Adipocyte (in vitro differentiated cells): ENCODE measurements at regions not wholly inside any gene's neighbourhood (a gene's known extent, or its start where the extent isn't known, plus 50 kb on each side); places are given as distances from the start of the nearest gene placed in this dataset.

ENCODE experiments used
- DNase-seq: peaks from one replicate; pipeline ENCODE4 v3.0.0-alpha.2; 2015; ENCODE audit warnings: low read depth
- H3K27me3 ChIP-seq: replicated peaks from 2 replicates; pipeline ENCODE4 v1.7.0; 2013; ENCODE audit warnings: mild to moderate bottlenecking, low read length, moderate library complexity; ENCODE audit not compliant: control insufficient read depth, insufficient read depth
- H3K36me3 ChIP-seq: 2 replicates; pipeline ENCODE4 v1.7.0; 2013; ENCODE audit warnings: low read length, mild to moderate bottlenecking, moderate library complexity; ENCODE audit not compliant: control insufficient read depth, insufficient read depth, severe bottlenecking
- H3K4me1 ChIP-seq: 2 replicates; pipeline ENCODE4 v1.7.0; 2013; ENCODE audit warnings: mild to moderate bottlenecking, low read length, moderate library complexity; ENCODE audit not compliant: control insufficient read depth, insufficient read depth
- H3K4me3 ChIP-seq: 2 replicates; pipeline ENCODE4 v1.7.0; 2013; ENCODE audit warnings: mild to moderate bottlenecking, low read length, moderate library complexity
- H3K9ac ChIP-seq: 2 replicates; pipeline ENCODE4 v1.7.0; 2013; ENCODE audit warnings: mild to moderate bottlenecking, low read length, moderate library complexity
- H3K9me3 ChIP-seq: 2 replicates; pipeline ENCODE4 v1.7.0; 2013; ENCODE audit warnings: mild to moderate bottlenecking, low read length, moderate library complexity; ENCODE audit not compliant: control insufficient read depth

DNA sequence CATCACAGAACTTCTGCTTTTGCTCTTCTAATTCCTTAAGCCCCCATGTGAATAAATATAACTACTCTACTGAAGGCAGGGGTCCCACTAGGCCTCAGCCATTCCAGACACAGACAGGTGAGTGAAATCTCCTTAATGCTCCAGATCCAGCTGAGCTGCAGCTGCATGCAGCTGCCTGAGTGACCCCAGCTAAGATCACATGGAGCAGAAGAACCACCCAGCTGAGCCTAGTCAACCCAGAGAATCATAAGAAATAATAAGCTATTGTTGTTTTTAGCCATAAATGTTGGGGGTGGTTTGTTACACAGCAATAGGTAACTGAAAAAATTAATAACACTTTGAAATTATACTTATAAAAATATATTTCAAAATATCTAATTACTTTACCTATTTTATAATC is 220.3 kb downstream of the SIPA1L2 start:
- Histone ChIP-seq H3K9me3 (peaks cover 7% of the 10 kb centered on the region), H3K4me1 (no peaks in the 10 kb centered on the region), H3K36me3 (no peaks in the 10 kb centered on the region), H3K4me3 (no peak overlapping the region), H3K9ac (no peak overlapping the region), H3K27me3 (no peaks in the 10 kb centered on the region)
- DNase-seq, result no peak

DNA sequence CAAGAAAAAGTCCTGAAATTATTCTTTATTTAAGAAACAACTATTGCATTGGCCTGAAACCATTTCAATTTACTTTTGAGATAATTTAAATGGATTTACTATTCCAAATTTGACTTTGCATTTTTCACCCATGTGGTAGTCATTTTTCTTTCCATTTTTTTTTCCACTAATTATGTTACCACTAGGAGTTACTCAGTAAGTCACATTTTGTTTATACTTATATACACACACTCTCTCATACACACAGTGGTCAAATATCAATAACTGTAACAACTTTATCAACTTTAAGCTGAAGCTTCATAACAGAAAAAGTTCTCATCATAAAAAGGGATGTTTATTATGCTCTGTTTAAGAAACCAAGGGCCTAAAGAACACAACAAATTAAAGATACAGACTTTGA is 222.8 kb downstream of the SIPA1L2 start:
- Histone ChIP-seq H3K9me3 (peaks cover 7% of the 10 kb centered on the region), H3K36me3 (no peaks in the 10 kb centered on the region), H3K9ac (no peak overlapping the region), H3K4me1 (no peaks in the 10 kb centered on the region), H3K27me3 (no peaks in the 10 kb centered on the region), H3K4me3 (no peak overlapping the region)
- DNase-seq, result no peak

DNA sequence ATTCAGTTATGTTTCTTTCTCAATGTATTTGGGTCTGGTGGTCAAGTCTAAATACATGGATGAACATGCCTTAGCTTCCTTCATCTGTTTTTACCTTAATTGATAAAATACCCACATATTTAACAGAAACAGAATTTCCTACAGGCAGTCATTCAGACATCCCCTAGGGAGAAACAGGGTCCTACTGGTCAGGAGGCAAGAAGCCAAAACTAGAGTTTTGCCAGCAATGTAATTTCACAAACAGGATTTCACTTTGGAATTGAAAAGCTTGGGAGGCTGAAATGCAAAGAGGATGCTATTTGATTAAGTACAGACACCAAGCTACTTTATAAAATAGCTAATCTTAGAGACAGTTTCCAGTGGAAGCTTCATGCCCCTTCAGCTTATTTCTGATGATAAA is 224.2 kb downstream of the SIPA1L2 start:
- Histone ChIP-seq H3K4me3 (no peak overlapping the region), H3K9ac (no peak overlapping the region), H3K36me3 (no peaks in the 10 kb centered on the region), H3K9me3 (peaks cover 7% of the 10 kb centered on the region), H3K27me3 (no peaks in the 10 kb centered on the region), H3K4me1 (no peaks in the 10 kb centered on the region)
- DNase-seq, result no peak

DNA sequence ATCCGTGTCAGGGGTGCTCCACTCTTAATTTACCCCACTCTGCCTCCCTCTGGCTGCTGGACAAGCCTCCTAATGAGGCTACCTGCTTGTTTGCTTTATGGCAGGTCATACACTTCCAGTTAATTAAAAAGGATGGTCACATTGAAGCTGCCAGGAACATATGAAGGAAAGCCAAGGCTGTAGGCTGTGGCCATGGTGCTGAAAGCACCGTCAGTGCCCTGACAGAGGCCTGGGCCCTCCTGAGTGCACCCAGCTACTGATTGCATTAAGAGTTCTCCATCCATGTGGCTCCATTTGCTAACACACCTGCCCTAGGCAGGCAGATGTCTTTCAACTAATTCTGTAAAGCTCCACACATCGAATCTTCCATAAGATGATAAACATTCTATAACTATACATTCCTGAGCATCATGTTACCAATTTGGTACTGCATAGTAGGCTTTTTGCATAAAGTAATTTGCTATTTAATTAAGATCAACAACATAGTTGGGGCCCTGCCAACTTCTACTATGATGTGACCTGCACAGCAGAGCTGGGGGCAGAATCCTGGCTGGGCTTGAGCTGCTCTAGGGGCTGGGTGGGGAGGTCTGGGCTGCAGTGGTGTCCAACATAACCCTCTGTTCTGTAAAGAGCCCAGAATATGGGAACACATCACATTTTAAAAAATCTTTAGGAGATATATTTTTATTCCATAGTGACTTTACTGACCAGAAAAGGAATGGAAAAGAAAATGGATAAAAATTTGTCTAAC is 224.8 kb downstream of the SIPA1L2 start:
- Histone ChIP-seq H3K36me3 (no peaks in the 10 kb centered on the region), H3K9me3 (peaks cover 7% of the 10 kb centered on the region), H3K4me1 (no peaks in the 10 kb centered on the region), H3K27me3 (no peaks in the 10 kb centered on the region), H3K9ac (no peak overlapping the region), H3K4me3 (no peak overlapping the region)
- no peak for DNase-seq

DNA sequence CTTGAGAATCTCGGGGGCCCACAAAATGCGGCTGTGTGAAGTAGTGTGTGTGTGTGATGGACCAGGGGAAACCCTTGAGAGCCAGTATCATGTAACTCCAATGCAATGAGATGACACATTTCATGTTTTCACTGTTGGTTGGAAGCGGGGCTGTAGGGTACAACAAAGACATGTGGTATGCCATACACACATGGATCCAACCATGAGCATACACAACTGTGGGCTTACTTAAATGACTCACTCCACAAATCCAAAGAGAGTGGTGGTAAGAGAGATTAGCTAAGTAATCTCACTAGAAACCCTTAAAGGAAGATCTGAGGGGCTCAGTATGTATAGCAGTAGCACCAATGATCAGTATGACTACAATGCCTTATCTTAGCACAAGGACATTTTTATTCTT is 225.7 kb downstream of the SIPA1L2 start:
- Histone ChIP-seq H3K9ac (no peak overlapping the region), H3K36me3 (no peaks in the 10 kb centered on the region), H3K4me1 (no peaks in the 10 kb centered on the region), H3K9me3 (peaks cover 3% of the 10 kb centered on the region), H3K27me3 (no peaks in the 10 kb centered on the region), H3K4me3 (no peak overlapping the region)
- DNase-seq, result no peak

DNA sequence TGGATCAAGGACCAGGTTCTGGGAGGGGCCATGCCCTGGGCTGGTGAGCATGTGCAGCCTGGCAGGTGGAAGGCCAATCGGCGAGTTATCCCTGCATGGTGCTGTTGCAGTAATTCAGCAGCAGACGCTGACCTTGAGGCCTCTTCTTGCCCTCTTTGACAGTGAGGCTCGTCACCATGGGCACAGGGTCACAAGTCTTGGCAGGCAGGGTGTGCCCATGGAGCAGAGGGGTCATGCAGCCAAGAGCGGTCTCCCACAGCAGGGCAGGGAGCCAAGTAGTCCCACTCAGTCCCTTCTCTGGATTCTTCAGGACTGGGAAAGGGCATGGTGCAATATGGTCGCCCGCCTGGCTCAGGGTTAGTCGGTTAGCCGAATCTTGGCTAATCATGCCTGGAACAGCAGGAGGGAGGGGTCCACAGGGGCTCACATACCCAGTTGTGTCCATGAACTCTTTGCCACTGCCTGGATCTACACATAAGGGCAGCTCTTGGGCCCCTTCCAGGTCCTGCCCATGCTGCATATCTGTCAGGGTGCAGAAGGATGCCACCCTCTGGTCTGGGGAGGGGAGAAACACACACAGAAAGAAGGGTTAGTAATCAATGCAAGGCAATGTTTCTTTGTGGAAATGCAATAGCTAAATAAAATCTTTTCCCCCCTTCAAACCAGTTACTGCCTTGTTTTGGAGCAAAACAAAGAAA is 226.8 kb downstream of the SIPA1L2 start:
- DNase-seq, result no peak
- Histone ChIP-seq H3K27me3 (no peaks in the 10 kb centered on the region), H3K36me3 (no peaks in the 10 kb centered on the region), H3K9me3 (no peaks in the 10 kb centered on the region), H3K4me1 (no peaks in the 10 kb centered on the region), H3K9ac (no peak overlapping the region), H3K4me3 (no peak overlapping the region)

DNA sequence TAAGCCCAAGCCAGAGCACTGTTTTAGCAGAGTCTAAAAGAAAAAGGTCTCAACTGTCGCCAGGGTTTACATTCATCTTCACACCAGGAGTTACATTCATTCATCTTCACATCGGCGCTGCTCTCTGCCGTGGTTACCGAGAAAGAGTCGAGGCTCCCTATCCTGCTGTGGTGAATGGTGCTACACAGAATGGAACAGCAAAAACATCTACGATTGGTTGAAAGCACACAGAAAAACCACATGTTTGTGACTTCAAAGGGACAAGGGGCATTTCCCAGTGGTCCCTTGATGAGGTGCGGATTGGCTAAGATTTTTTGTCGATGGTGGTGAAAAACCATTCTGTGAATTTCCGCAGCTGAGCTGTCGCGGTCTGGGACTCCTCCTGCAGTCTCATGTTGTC is 231.1 kb downstream of the SIPA1L2 start:
- H3K4me3 ChIP-seq, result no peak overlapping the region
- no peaks in the 10 kb centered on the region for H3K9me3 ChIP-seq
- no peaks in the 10 kb centered on the region for H3K36me3 ChIP-seq
- H3K4me1 ChIP-seq, result no peaks in the 10 kb centered on the region
- no peaks in the 10 kb centered on the region for H3K27me3 ChIP-seq
- no peak for DNase-seq
- H3K9ac ChIP-seq, result no peak overlapping the region

DNA sequence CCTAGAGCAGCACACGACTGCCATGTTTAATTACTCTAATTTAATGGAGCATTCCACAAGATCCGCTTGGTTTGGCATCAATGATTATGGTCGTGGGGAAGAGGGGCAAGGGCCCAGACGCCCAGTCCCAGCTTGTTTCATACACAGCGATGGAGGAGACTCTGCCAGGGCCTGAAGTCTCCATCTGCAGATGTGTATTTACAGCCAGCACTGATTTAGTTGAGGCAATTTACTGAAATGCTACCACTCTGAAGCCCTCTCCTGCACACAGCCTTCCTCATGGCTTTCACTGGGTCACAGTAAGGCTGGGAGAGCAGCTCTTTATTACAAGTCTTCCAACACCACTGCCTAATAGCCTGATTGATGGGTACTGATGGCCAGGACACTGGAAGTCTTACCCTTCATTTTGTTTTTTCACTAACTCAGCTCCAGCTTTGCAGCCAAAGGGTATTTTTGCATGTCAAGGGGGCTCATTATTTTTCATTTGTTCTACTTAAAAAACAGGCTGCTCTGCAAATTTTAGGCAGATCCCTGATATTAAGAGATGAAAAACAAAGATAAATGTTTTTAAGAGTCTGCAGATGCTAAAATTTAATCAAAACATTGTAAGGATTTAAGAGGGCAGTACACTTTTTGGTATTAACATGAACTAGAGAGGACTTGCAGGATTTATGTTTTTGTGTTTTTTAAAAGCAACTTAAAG is 236.3 kb downstream of the SIPA1L2 start:
- no peak overlapping the region for H3K4me3 ChIP-seq
- H3K9me3 ChIP-seq, result no peaks in the 10 kb centered on the region
- no peak for DNase-seq
- peaks cover 8% of the 10 kb centered on the region for H3K27me3 ChIP-seq
- H3K9ac ChIP-seq, result no peak overlapping the region
- H3K36me3 ChIP-seq, result no peaks in the 10 kb centered on the region
- H3K4me1 ChIP-seq, result no peaks in the 10 kb centered on the region

DNA sequence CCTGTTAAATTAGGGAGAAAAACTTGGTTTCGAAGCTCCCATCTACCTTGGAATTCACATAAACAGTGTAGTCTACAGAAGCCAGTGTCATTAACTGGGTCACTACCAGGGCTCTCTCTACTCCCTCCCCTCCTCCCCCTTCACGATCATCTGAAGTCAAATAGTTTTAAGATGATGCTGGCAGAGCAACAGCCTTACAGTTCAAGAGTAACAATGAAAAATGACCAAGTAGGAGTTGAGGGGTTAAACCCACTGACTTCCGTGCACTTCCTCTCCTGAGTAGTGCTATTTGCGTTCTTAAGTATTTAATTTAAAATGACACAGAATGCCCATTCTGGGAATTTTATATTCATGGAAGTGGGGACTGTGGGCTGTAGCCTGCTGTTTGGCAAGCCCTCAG is 236.9 kb downstream of the SIPA1L2 start:
- Histone ChIP-seq H3K36me3 (no peaks in the 10 kb centered on the region), H3K9ac (no peak overlapping the region), H3K4me3 (no peak overlapping the region), H3K9me3 (no peaks in the 10 kb centered on the region), H3K4me1 (no peaks in the 10 kb centered on the region), H3K27me3 (peaks cover 8% of the 10 kb centered on the region)
- no peak for DNase-seq

DNA sequence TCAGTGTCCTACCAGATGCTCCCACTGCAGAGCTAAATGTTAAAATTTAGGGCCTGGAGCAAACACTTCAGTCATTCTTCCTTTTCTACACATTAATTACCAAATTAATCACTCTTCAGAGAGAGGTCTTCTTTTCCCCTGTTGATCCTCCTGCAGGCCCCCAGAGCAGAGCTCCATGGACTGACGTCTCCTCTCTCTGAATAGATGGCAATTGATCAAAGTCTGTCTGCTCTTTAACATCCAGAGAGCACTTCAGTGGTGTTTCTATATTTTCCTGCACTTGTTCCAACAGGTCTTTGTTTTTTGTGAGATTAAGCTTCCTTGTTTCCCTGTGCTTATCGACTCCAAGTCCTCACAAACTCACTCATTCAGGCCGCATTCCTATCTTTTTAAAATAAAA is 239.3 kb downstream of the SIPA1L2 start:
- no peak overlapping the region for H3K4me3 ChIP-seq
- no peaks in the 10 kb centered on the region for H3K36me3 ChIP-seq
- H3K27me3 ChIP-seq, result peaks cover 8% of the 10 kb centered on the region
- H3K4me1 ChIP-seq, result no peaks in the 10 kb centered on the region
- H3K9ac ChIP-seq, result no peak overlapping the region
- no peaks in the 10 kb centered on the region for H3K9me3 ChIP-seq
- no peak for DNase-seq

DNA sequence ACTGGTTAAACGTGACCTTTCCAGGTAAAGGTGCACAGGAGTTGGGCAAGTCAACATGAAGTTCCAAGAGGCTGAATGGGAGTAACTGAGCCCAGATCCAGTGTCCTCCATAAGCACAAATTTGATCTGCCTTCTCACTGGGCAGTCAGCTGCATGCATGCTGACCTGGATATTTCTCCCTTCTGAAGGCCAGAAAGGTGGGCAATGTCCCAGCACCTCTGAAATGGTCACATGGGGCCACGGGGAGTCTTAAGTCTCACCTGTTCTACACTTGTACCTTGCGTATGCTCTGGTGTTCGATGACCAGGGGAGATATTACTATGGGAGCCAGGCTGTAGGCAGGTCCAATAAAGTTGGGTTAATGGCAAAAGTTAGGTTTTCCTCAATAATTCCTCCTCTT is 240.2 kb downstream of the SIPA1L2 start:
- no peak for DNase-seq
- Histone ChIP-seq H3K36me3 (no peaks in the 10 kb centered on the region), H3K9me3 (no peaks in the 10 kb centered on the region), H3K9ac (no peak overlapping the region), H3K4me1 (no peaks in the 10 kb centered on the region), H3K4me3 (no peak overlapping the region), H3K27me3 (peaks cover 8% of the 10 kb centered on the region)
